Tibial nerve (tissue), 4 donors: ENCODE measurements at regions not wholly inside any gene's neighbourhood (a gene's known extent, or its start where the extent isn't known, plus 50 kb on each side); places are given as distances from the start of the nearest gene placed in this dataset.
"Not testable (repeated sequence)": the region's sequence is repeated elsewhere in the genome, so short reads cannot be mapped to it uniquely, and the experiment has no call there.

Experiments
- DNase-seq, 2 donors: peaks; one replicate each; pipeline ENCODE4 v3.0.0-alpha.2; 2019; ENCODE audit warnings: low spot score in 2 of 2
- H3K27ac ChIP-seq, 4 donors: fragments of 200-600 bp; sonication (generic) in 3 of 4; one replicate each; pipeline ENCODE4 v1.5.1; 2017 to 2019; ENCODE audit warnings: mild to moderate bottlenecking in 1 of 4
- H3K27me3 ChIP-seq, 2 donors: fragments of 200-600 bp; sonication (generic) in 1 of 2; one replicate each; pipeline versions ENCODE4 v1.5.1 to v1.6.0; 2017 to 2019
- H3K36me3 ChIP-seq, 3 donors: fragments of 200-600 bp; sonication (generic); one replicate each; pipeline ENCODE4 v1.5.1; 2018 to 2019
- H3K4me1 ChIP-seq, 4 donors: fragments of 200-600 bp; sonication (generic) in 3 of 4; one replicate each; pipeline ENCODE4 v1.5.1; 2017 to 2019
- H3K4me3 ChIP-seq, 4 donors: fragments of 200-600 bp; sonication (generic) in 3 of 4; one replicate each; pipeline ENCODE4 v1.5.1; 2017 to 2019; ENCODE audit warnings: mild to moderate bottlenecking in 1 of 4, moderate library complexity in 1 of 4
- H3K9me3 ChIP-seq, 4 donors: fragments of 200-600 bp; sonication (generic) in 3 of 4; one replicate each; pipeline ENCODE4 v1.5.1; 2017 to 2019
- CTCF ChIP-seq, 5 experiments: fragments of 200-600 bp in 3 of 5; fragments of 450-650 bp in 2 of 5; sonication (generic) in 3 of 5; IDR thresholded peaks; one replicate each; pipeline ENCODE4 v1.5.1; 2016 to 2019; ENCODE audit warnings: antibody characterized with exemption in 5 of 5, mild to moderate bottlenecking in 3 of 5, moderate library complexity in 2 of 5
- EP300 ChIP-seq, 2 donors: sonication (generic); formaldehyde crosslinking; IDR thresholded peaks; one replicate each; pipeline ENCODE4 v1.6.1; 2017; ENCODE audit warnings: antibody characterized with exemption in 2 of 2, mild to moderate bottlenecking in 1 of 2
- POLR2A ChIP-seq, 2 donors: fragments of 450-650 bp; IDR thresholded peaks; one replicate each; pipeline ENCODE4 v1.6.1; 2017; ENCODE audit warnings: antibody characterized with exemption in 2 of 2, mild to moderate bottlenecking in 2 of 2, moderate library complexity in 2 of 2
- WGBS, 2 donors: methylation state at CpG; one replicate each; pipeline ENCODE4 v1.1.5; 2018; 5-methylcytosine and 5-hydroxymethylcytosine counted together

DNA sequence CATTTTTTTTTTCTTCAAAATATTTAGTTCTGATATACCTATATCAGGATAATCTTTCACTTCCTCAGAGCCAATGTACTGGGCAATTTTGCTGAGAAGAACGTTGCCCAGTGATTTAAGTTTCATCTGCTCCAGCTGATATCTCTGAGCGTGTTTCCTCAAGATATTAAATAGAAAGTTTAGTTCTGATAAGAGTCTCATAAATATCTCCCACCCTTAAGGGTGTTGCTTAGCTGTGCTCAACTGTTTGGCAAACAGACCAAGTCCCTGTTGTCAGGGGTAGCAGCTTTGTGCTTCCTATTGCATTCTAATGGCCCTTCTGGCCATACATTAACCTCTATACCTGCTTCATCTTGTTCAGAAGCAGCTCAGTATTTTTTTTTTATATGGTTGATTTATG is 84.7 kb upstream of the GPR141 start:
- Histone ChIP-seq H3K36me3 (no peaks in the 10 kb centered on the region), H3K4me3 (no peak overlapping the region), H3K4me1 (no peaks in the 10 kb centered on the region), H3K9me3 (peaks cover 0 to 14% (median 0%) of the 10 kb centered on the region in 4 donors), H3K27ac (no peak overlapping the region), H3K27me3 (no peaks in the 10 kb centered on the region)
- DNase-seq, result no peak
- no peak for TF ChIP-seq POLR2A (IDR thresholded peaks at IDR 0.05)
- TF ChIP-seq EP300 (IDR thresholded peaks at IDR 0.05), result no peak
- no peak for TF ChIP-seq CTCF (IDR thresholded peaks at IDR 0.05)
- 70 to 74% methylated on average over 2 of the region's 2 CpGs for WGBS, 2 donors

GRCh38 chr7:37601321-37601720 is 82.2 kb upstream of the GPR141 start:
- Histone ChIP-seq H3K9me3 (peaks cover 0 to 8% (median 0%) of the 10 kb centered on the region in 4 donors), H3K27ac (no peak overlapping the region), H3K4me1 (no peaks in the 10 kb centered on the region), H3K27me3 (no peaks in the 10 kb centered on the region), H3K36me3 (no peaks in the 10 kb centered on the region), H3K4me3 (no peak overlapping the region)
- TF ChIP-seq EP300 (IDR thresholded peaks at IDR 0.05) (no peak), CTCF (IDR thresholded peaks at IDR 0.05) (no peak), POLR2A (IDR thresholded peaks at IDR 0.05) (no peak)
- 70 to 74% methylated on average over 6 of the region's 6 CpGs for WGBS, 2 donors
- no peak for DNase-seq

DNA sequence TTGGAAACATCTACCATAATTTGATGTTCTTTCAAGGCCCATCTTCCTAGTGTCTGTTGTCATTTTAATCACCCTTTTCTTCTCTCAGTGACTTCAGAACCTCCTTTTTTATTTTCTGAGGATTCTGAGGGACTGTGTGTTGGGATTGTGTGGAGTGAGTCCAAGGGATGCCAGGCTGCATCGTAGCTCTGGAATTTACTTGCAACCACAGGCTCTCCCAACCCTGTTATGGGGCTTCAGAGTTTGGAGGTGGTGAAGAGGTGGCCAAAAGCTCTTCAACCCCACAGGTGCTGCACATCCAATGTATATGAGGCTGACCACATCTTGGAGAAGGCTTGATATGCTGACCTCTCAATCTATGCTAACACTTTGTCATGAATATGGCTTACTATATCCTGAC is 79.5 kb upstream of the GPR141 start:
- no peaks in the 10 kb centered on the region for H3K9me3 ChIP-seq

DNA sequence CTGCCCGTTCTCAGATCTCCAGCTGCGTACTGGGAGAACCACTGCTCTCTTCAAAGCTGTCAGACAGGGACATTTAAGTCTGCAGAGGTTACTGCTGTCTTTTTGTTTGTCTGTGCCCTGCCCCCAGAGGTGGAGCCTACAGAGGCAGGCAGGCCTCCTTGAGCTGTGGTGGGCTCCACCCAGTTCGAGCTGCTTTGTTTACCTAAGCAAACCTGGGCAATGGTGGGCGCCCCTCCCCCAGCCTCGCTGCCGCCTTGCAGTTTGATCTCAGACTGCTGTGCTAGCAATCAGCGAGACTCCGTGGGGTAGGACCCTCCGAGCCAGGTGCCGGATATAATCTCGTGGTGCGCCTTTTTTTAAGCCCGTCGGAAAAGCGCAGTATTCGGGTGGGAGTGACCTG is 66.2 kb upstream of the GPR141 start:
- H3K27me3 ChIP-seq, H3K4me3 ChIP-seq, H3K36me3 ChIP-seq, H3K4me1 ChIP-seq, H3K27ac ChIP-seq, H3K9me3 ChIP-seq, DNase-seq: not testable (repeated sequence)
- 94% methylated on average over 8 to 13 of the region's 16 CpGs for WGBS, 2 donors

More for the DNA sequence above, 79.5 kb upstream of the GPR141 start:
- Histone ChIP-seq H3K27ac (no peak overlapping the region), H3K36me3 (no peaks in the 10 kb centered on the region), H3K4me1 (no peaks in the 10 kb centered on the region), H3K4me3 (no peak overlapping the region), H3K27me3 (no peaks in the 10 kb centered on the region)
- WGBS, 2 donors, result 26 to 32% methylated on average over 1 of the region's 1 CpG
- TF ChIP-seq CTCF (IDR thresholded peaks at IDR 0.05) (no peak), EP300 (IDR thresholded peaks at IDR 0.05) (no peak), POLR2A (IDR thresholded peaks at IDR 0.05) (no peak)
- DNase-seq, result no peak

DNA sequence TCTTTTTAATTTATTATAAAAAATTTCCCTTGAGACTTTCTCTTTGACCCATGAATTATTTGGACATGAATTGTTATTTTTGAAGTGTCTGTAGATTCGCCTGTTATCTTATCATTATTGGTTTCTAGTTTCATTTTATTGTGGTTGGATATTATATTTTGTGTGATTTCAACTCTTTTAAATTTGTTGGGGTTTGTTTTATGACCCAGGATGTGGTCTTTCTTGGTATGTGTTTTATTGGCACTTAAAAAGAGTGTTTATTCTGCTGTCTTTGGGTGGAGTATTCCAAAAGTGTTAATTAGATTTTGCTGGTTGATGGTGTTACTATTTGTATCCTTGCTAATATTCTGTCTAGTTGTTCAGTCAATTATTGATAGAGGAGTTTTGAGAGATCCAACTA is 50.5 kb upstream of the GPR141 start:
- Histone ChIP-seq H3K9me3 (peaks cover 0 to 36% (median 4%) of the 10 kb centered on the region in 4 donors), H3K4me1 (no peaks in the 10 kb centered on the region), H3K4me3 (no peak overlapping the region), H3K27me3 (no peaks in the 10 kb centered on the region), H3K36me3 (no peaks in the 10 kb centered on the region), H3K27ac (no peak overlapping the region)
- DNase-seq, result no peak
- WGBS, 2 donors, result 50 to 53% methylated on average over 1 of the region's 1 CpG
- TF ChIP-seq CTCF (IDR thresholded peaks at IDR 0.05) (no peak), POLR2A (IDR thresholded peaks at IDR 0.05) (no peak), EP300 (IDR thresholded peaks at IDR 0.05) (no peak)
